GM19238 (cell line): ENCODE measurements at regions not wholly inside any gene's neighbourhood (a gene's known extent, or its start where the extent isn't known, plus 50 kb on each side); places are given as distances from the start of the nearest gene placed in this dataset.

ENCODE experiments used
- DNase-seq: peaks from one replicate; pipeline ENCODE4 v3.0.0; 2011; ENCODE audit warnings: low spot score; ENCODE audit not compliant: insufficient read length

GRCh38 chr12:92556141-92556540 is 146.6 kb upstream of the PLEKHG7 start:
- no peak for DNase-seq

DNA sequence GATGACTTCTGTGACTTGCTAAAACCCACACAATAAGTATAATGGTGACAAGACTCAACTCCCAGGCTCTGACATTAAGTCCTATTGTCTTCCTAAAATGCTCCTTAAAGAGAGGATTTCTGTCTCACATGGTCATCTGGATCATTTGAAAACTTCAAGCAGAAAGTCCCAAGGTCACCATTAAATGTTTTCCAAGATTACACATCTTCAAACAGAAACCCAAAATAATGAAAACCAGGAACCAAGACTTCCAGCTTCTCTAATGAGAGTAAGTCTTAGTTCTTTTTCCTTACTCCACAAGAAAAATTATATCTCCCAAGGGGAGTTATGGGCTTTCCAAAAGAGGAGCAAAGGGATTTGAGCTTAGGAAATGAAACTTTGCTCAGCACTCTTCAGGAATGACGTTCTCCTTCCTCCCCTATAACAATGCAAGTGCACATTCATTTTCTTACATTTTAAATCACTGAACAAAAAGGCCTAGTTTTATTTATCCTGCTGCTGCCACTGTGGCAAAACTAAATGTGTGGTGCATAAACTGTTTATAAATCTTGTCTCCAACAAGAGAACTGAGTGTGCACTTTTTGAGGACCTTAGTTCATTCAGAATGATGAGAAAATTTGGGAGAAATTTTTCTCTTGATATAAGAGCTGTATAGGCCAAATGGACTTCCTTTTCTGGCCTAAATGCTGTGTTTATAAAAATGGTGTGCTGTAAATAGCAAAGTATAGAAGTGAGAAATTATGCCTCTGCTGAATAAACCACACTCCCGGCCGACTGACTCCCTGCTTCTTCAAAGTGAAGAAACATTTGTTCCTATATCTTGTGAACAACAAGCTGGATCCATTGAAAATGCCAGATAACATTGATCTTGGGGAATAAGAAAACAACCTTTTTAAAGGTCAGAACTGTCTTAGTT is 148.4 kb upstream of the PLEKHG7 start:
- DNase-seq = no peak

GRCh38 chr12:92553389-92553788 is 149.4 kb upstream of the PLEKHG7 start:
- DNase-seq = no peak

GRCh38 chr12:92552412-92553108 is 150.2 kb upstream of the PLEKHG7 start:
- DNase-seq = no peak

DNA sequence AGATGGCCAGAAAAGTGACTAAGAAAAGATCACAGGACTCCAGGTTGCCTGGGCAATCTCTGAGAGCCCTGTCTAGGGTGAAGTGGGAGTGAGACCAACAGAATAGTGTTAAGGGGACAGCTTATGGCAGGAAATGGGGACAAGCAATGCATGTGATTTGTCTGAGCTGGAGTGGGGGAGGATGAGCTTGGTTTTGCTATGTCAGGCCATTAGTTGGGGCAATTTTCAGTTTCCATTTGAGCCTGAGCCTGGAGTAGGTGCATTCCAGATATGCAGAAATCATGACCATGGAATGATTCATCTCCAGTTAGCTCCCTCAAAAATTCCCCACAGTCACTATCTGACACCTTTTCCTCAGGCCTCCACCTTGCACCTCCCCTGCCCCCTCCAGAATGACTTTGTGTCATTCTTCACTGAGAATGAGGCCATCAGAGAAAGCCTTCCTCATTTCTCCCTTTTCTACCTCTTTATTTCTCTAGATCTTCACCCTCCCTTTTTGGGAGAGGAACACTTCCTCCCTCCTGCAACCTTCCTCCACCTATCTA is 150.9 kb upstream of the PLEKHG7 start:
- DNase-seq = no peak

- no peak for DNase-seq
Measured at GRCh38 chr12:92551210-92551609, 151.6 kb upstream of the PLEKHG7 start.

GRCh38 chr12:92550661-92551060 is 152.1 kb upstream of the PLEKHG7 start:
- no peak for DNase-seq

DNA sequence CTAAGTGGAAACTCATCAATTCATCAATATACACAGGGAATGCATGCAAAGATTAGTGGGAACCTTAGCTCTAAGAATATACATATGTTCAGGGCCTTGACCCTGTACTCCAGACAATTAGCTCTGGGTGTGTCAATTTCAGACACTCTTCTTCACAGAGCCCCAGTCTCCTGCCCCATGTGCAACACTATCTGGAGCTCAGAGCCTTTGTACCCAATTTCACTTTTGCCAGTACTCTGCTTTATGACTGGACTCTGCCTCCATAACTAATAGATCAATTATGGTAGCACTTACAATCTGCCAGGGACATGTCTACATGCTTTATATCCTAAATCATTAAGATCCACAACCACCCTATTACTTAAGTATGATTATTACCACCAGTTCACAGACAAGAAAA is 152.5 kb upstream of the PLEKHG7 start:
- no peak for DNase-seq

GRCh38 chr12:92549516-92549915 is 153.3 kb upstream of the PLEKHG7 start:
- no peak for DNase-seq

- no peak for DNase-seq
Measured at GRCh38 chr12:92547906-92548305, 154.9 kb upstream of the PLEKHG7 start.

DNA sequence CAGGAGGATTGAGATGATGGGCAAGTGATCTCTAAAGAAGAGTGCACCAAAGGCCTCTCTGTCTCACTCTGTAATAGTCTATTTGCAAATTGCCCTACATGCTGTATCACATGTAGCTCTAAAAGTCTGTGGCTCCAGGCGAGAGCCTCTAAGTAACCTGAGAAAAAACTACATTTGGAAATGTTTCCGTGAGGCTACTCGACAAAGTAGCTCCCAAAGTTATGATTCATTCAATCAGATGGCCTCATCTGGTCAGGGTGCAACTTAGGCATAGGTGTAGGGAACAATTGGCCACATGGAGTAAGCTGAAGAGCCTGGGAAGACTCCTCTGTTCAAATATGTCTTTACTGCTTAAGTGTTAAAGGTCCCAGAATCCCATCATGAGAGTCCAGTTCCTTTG is 155.4 kb upstream of the PLEKHG7 start:
- no peak for DNase-seq

- DNase-seq = no peak
Measured at GRCh38 chr12:92546635-92547348, 156.0 kb upstream of the PLEKHG7 start.

- DNase-seq = no peak
Measured at GRCh38 chr12:92546259-92546634, 156.5 kb upstream of the PLEKHG7 start.

DNA sequence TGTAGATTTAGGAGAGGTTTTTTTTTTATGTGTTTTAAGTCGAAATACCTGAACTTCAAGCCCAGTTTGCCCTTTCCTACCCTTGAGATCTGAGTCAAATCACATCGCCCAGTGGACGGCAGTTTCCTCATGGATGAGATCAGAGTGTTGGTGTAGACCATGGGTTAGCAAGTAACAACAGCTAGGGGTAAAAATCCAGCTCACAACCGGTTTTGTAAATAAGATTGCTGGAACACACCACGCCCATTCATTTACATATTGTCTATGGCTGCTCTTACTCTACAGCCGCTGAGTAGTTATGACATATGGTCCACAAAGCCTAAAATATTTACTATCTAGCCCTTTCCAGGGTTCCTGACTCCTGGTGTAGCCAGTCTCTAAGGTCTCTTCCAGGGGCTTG is 158.5 kb upstream of the PLEKHG7 start:
- DNase-seq = no peak

DNA sequence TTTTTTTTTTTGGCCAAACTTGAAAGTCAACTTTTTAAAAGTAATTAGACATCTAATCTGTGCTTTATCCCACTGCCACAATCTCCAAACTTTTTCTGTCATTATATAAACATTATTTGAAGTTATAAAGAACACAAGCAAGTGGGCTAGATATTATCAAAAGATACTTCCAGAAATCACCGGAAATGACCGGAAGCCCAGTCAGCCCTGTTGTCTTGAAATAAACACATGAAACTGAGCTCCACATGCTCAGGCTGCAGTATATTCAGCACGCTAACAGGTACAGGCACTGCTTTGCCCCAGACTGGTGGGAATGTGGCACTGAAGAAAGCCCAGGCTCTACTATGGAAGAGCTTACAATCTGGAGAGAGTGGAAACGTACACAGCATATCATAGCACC is 158.9 kb upstream of the PLEKHG7 start:
- no peak for DNase-seq

- no peak for DNase-seq
Measured at GRCh38 chr12:92543359-92543758, 159.4 kb upstream of the PLEKHG7 start.

DNA sequence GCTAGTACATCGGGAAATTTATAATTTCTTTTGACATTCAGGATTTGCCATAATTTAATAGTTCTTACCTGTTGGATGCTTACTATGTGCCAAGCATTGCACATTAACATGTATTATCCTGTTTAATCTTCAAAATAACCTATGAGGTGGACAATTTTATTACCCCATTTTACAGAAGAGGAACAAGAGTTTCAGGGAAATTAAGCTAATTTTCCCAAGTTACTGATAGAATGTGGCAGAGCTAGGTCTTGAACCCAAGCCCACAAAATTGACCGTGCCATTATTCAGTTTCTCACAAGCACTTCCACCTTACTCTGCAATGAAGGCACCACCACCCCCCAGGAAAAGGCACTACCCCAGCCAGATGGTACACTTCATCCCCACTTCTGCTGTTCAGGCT is 161.1 kb upstream of the PLEKHG7 start:
- DNase-seq = no peak

DNA sequence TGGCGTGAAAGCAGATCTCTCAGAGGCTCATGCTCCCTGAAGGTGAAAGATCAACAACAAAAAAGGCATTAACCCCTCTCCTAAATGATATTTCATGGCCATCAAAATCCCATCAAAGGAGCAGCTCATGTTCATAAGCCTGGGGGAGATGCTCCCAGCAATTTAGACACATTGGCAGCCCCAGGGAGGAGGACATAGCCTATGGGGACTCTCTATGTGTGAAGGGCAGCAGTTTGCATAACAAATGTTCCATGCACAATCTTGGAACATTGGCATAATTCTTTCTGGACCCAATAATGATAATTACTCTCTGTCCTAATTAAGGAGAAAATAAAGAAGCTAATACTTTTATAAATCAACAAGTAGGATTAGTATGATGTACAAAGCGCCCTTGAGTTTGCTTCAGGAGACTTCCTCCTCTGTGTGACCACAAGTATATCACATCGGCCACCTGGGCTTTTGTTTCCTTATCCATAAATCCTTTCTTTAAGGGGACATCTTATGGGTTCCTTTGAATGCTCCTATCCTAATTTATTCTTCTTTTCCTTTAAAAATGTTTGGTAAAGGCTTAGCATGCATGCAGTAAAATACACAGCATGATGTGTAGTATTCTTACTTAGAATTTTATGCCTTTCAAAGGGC is 161.9 kb upstream of the PLEKHG7 start:
- no peak for DNase-seq

DNA sequence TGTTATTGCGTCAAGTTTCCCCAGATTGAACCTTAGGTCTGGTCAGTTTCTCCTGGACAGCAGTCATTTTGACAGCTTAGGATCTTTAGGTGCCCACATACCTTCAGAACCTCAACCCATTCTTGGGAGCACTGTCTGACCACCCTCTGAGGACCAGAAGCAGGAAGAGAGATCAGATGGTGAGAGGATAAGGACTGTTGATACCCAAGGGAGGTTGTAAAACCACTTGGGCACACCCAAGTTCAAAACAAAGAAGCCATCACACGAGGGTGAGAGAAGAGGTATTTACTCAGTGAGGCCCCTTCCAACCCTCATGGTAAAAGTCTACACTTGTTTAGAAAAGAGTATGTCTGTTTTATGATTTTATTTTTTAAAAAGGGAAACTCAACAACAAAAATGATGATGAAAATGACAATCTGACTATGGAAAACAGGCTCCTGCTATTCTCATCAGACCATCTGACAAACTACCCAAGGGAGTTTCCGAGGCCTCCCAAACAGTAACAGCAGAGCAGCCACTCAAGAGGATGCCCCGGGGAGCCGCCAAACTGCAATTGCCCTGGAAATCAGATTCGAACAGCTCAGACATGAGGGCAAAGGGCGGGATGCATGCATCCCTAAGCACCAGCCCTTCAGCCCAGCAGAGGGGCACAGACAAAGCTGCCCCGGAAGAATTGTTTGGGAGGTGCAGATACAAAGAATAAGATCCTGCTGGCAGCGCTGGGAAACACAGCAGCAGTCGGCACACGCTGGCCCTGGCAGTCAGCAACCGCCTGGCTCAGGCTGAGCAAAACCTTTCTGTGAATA is 162.6 kb upstream of the PLEKHG7 start:
- DNase-seq = no peak

GRCh38 chr12:92539110-92539749 is 163.6 kb upstream of the PLEKHG7 start:
- DNase-seq = peak; percentile 31
